ENCODE measurements at regions not wholly inside any gene's neighbourhood (a gene's known extent, or its start where the extent isn't known, plus 50 kb on each side); places are given as distances from the start of the nearest gene placed in this dataset.

GRCh38 chr18:6623278-6623677, 106.2 kb upstream of the ARHGAP28 start:
- no peak for ATAC-seq (ENCODE audit: low FRiP score)
- Histone ChIP-seq H3K4me1 (ENCODE audit: control insufficient read depth in 1 of 2, insufficient read depth in 2 of 2, low read length in 2 of 2) (peaks cover 0 to 2% of the 10 kb centered on the region in 2 donors), H3K9me3 (ENCODE audit: control insufficient read depth, low read length) (no peaks in the 10 kb centered on the region), H3K36me3 (ENCODE audit: control insufficient read depth in 1 of 2, insufficient read depth in 2 of 2, low read length in 1 of 2) (no peaks in the 10 kb centered on the region), H3K4me3 (ENCODE audit: low read length in 2 of 2) (no peak overlapping the region), H3K27me3 (ENCODE audit: control insufficient read depth in 1 of 2, insufficient read depth in 2 of 2, low read length in 1 of 2) (no peaks in the 10 kb centered on the region), H3K27ac (ENCODE audit: low read depth in 1 of 2, low read length in 2 of 2) (no peak overlapping the region)
- no peak for DNase-seq
- intact Hi-C loops (cut with DNase I), result no loop called here
- 73% methylated on average over 2 of the region's 2 CpGs for WGBS, 2 donors

DNA sequence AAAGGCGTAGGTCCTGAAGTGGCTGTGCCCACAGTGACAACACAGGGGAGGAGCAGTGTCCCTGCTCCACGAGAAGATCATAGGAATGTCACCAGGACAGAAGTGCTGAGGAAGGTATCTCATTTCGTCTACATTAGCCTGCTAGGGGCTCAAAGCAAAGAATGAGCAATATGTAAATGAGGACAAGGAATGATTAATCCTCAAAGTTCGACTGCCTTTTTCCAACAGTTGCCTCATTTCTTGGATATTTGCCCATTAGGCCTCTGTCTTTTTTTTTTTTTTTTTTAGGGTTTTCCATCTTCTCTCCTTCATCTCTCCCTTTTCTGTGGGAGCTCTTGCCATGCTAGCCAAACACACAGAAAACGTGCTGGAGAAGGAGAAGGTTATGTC, 105.2 kb upstream of the ARHGAP28 start:
- H3K9me3 ChIP-seq (ENCODE audit: control insufficient read depth, low read length), result no peaks in the 10 kb centered on the region
- no peak overlapping the region for H3K27ac ChIP-seq (ENCODE audit: low read depth in 1 of 2, low read length in 2 of 2)
- intact Hi-C loops (cut with DNase I), result no loop called here
- ATAC-seq (ENCODE audit: low FRiP score), result peak; percentile 57
- no peak for DNase-seq
- H3K4me1 ChIP-seq (ENCODE audit: control insufficient read depth in 1 of 2, insufficient read depth in 2 of 2, low read length in 2 of 2), result peaks cover 0 to 2% of the 10 kb centered on the region in 2 donors
- WGBS, 2 donors, result 28 to 35% methylated on average over 5 of the region's 5 CpGs
- H3K27me3 ChIP-seq (ENCODE audit: control insufficient read depth in 1 of 2, insufficient read depth in 2 of 2, low read length in 1 of 2), result no peaks in the 10 kb centered on the region
- H3K4me3 ChIP-seq (ENCODE audit: low read length in 2 of 2), result no peak overlapping the region
- H3K36me3 ChIP-seq (ENCODE audit: control insufficient read depth in 1 of 2, insufficient read depth in 2 of 2, low read length in 1 of 2), result no peaks in the 10 kb centered on the region

- Histone ChIP-seq H3K4me1 (ENCODE audit: control insufficient read depth in 1 of 2, insufficient read depth in 2 of 2, low read length in 2 of 2) (peaks cover 0 to 2% of the 10 kb centered on the region in 2 donors), H3K27me3 (ENCODE audit: control insufficient read depth in 1 of 2, insufficient read depth in 2 of 2, low read length in 1 of 2) (no peaks in the 10 kb centered on the region), H3K27ac (ENCODE audit: low read depth in 1 of 2, low read length in 2 of 2) (no peak overlapping the region), H3K4me3 (ENCODE audit: low read length in 2 of 2) (no peak overlapping the region), H3K9me3 (ENCODE audit: control insufficient read depth, low read length) (no peaks in the 10 kb centered on the region), H3K36me3 (ENCODE audit: control insufficient read depth in 1 of 2, insufficient read depth in 2 of 2, low read length in 1 of 2) (no peaks in the 10 kb centered on the region)
- WGBS, 2 donors, result 8 to 13% methylated on average over 5 of the region's 5 CpGs
- ATAC-seq (ENCODE audit: low FRiP score), result peak; percentile 34
- intact Hi-C loops (cut with DNase I), result no loop called here
- DNase-seq, result no peak
Measured at GRCh38 chr18:6624661-6625311, 104.7 kb upstream of the ARHGAP28 start.

GRCh38 chr18:6625481-6625880, 104.0 kb upstream of the ARHGAP28 start:
- 55% methylated on average over 3 of the region's 3 CpGs for whole genome bisulfite sequencing, 2 donors
- ATAC-seq (ENCODE audit: low FRiP score) (no peak), DNase-seq (no peak)
- Histone ChIP-seq H3K9me3 (ENCODE audit: control insufficient read depth, low read length) (no peaks in the 10 kb centered on the region), H3K27ac (ENCODE audit: low read depth in 1 of 2, low read length in 2 of 2) (no peak overlapping the region), H3K27me3 (ENCODE audit: control insufficient read depth in 1 of 2, insufficient read depth in 2 of 2, low read length in 1 of 2) (no peaks in the 10 kb centered on the region), H3K4me1 (ENCODE audit: control insufficient read depth in 1 of 2, insufficient read depth in 2 of 2, low read length in 2 of 2) (peaks cover 0 to 2% of the 10 kb centered on the region in 2 donors), H3K4me3 (ENCODE audit: low read length in 2 of 2) (no peak overlapping the region), H3K36me3 (ENCODE audit: control insufficient read depth in 1 of 2, insufficient read depth in 2 of 2, low read length in 1 of 2) (no peaks in the 10 kb centered on the region)
- intact Hi-C loops (cut with DNase I), result no loop called here

DNA sequence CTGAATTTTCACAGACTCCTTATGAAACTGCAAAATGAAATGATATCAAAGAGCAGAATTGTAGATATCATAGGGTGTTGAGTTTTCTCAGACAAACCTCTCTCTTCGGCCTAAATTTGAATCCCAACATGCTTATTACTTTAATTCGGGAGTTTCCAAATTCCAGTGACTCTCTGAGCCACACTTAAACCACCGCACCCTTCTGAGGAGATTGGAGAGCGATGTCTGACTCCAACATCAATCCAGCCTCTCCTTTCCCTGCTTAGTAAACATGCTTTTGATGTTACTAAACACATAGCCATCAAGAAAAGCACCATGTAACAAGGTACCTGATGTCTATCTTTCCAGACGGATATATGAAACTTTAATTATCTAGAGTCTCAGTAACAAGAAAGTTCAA, 103.1 kb upstream of the ARHGAP28 start:
- intact Hi-C loops (cut with DNase I), result no loop called here
- DNase-seq, result no peak
- H3K27me3 ChIP-seq (ENCODE audit: control insufficient read depth in 1 of 2, insufficient read depth in 2 of 2, low read length in 1 of 2), result no peaks in the 10 kb centered on the region
- no peaks in the 10 kb centered on the region for H3K36me3 ChIP-seq (ENCODE audit: control insufficient read depth in 1 of 2, insufficient read depth in 2 of 2, low read length in 1 of 2)
- H3K4me1 ChIP-seq (ENCODE audit: control insufficient read depth in 1 of 2, insufficient read depth in 2 of 2, low read length in 2 of 2), result peaks cover 0 to 2% of the 10 kb centered on the region in 2 donors
- H3K9me3 ChIP-seq (ENCODE audit: control insufficient read depth, low read length), result no peaks in the 10 kb centered on the region
- H3K4me3 ChIP-seq (ENCODE audit: low read length in 2 of 2), result no peak overlapping the region
- no peak for ATAC-seq (ENCODE audit: low FRiP score)
- WGBS, 2 donors, result 75 to 85% methylated on average over 5 of the region's 5 CpGs
- no peak overlapping the region for H3K27ac ChIP-seq (ENCODE audit: low read depth in 1 of 2, low read length in 2 of 2)

GRCh38 chr18:6627645-6628044, 101.9 kb upstream of the ARHGAP28 start:
- ATAC-seq (ENCODE audit: low FRiP score) (no peak), DNase-seq (no peak)
- Histone ChIP-seq H3K4me1 (ENCODE audit: control insufficient read depth in 1 of 2, insufficient read depth in 2 of 2, low read length in 2 of 2) (peaks cover 0 to 2% of the 10 kb centered on the region in 2 donors), H3K9me3 (ENCODE audit: control insufficient read depth, low read length) (no peaks in the 10 kb centered on the region), H3K4me3 (ENCODE audit: low read length in 2 of 2) (no peak overlapping the region), H3K27me3 (ENCODE audit: control insufficient read depth in 1 of 2, insufficient read depth in 2 of 2, low read length in 1 of 2) (no peaks in the 10 kb centered on the region), H3K27ac (ENCODE audit: low read depth in 1 of 2, low read length in 2 of 2) (no peak overlapping the region), H3K36me3 (ENCODE audit: control insufficient read depth in 1 of 2, insufficient read depth in 2 of 2, low read length in 1 of 2) (no peaks in the 10 kb centered on the region)
- intact Hi-C loops (cut with DNase I), result no loop called here
- WGBS, 2 donors, result 64 to 70% methylated on average over 4 of the region's 4 CpGs

DNA sequence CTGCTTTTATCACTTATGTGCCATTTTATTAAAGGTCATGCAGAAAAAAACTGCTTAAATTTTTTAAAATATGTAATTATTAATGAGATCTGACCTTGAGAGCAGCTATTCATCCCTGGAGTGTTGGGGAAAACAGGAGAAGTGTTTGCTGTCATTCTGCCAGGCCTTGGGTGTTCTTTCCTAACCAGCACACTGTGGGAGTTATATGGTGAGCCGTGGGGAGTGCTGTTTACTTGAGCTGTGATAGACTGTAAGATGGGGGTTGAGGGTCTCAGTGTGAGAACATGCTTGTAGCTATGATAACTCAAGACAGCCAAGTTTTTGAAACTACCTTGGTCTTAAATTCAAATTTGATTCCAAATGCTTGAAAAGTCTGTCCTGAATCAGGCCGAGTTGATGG, 101.3 kb upstream of the ARHGAP28 start:
- DNase-seq (no peak), ATAC-seq (ENCODE audit: low FRiP score) (no peak)
- peaks cover 0 to 1% of the 10 kb centered on the region in 2 donors for H3K27me3 ChIP-seq (ENCODE audit: control insufficient read depth in 1 of 2, insufficient read depth in 2 of 2, low read length in 1 of 2)
- H3K36me3 ChIP-seq (ENCODE audit: control insufficient read depth in 1 of 2, insufficient read depth in 2 of 2, low read length in 1 of 2), result no peaks in the 10 kb centered on the region
- H3K4me1 ChIP-seq (ENCODE audit: control insufficient read depth in 1 of 2, insufficient read depth in 2 of 2, low read length in 2 of 2), result peaks cover 0 to 2% of the 10 kb centered on the region in 2 donors
- no peak overlapping the region for H3K27ac ChIP-seq (ENCODE audit: low read depth in 1 of 2, low read length in 2 of 2)
- H3K9me3 ChIP-seq (ENCODE audit: control insufficient read depth, low read length), result no peaks in the 10 kb centered on the region
- 84 to 89% methylated on average over 2 of the region's 2 CpGs for WGBS, 2 donors
- no peak overlapping the region for H3K4me3 ChIP-seq (ENCODE audit: low read length in 2 of 2)
- intact Hi-C loops (cut with DNase I), result no loop called here

GRCh38 chr18:6629635-6630140, 99.8 kb upstream of the ARHGAP28 start:
- intact Hi-C loops (cut with DNase I), result no loop called here
- 89 to 91% methylated on average over 5 of the region's 5 CpGs for WGBS, 2 donors
- no peak for ATAC-seq (ENCODE audit: low FRiP score)
- H3K27ac ChIP-seq (ENCODE audit: low read depth in 1 of 2, low read length in 2 of 2), result no peak overlapping the region
- peaks cover 0 to 1% of the 10 kb centered on the region in 2 donors for H3K27me3 ChIP-seq (ENCODE audit: control insufficient read depth in 1 of 2, insufficient read depth in 2 of 2, low read length in 1 of 2)
- no peak overlapping the region for H3K4me3 ChIP-seq (ENCODE audit: low read length in 2 of 2)
- no peak for DNase-seq
- no peaks in the 10 kb centered on the region for H3K9me3 ChIP-seq (ENCODE audit: control insufficient read depth, low read length)
- H3K36me3 ChIP-seq (ENCODE audit: control insufficient read depth in 1 of 2, insufficient read depth in 2 of 2, low read length in 1 of 2), result no peaks in the 10 kb centered on the region
- H3K4me1 ChIP-seq (ENCODE audit: control insufficient read depth in 1 of 2, insufficient read depth in 2 of 2, low read length in 2 of 2), result peaks cover 0 to 2% of the 10 kb centered on the region in 2 donors

GRCh38 chr18:6633310-6633709, 96.2 kb upstream of the ARHGAP28 start:
- no peak overlapping the region for H3K4me3 ChIP-seq (ENCODE audit: low read length in 2 of 2)
- H3K4me1 ChIP-seq (ENCODE audit: control insufficient read depth in 1 of 2, insufficient read depth in 2 of 2, low read length in 2 of 2), result no peaks in the 10 kb centered on the region
- ATAC-seq (ENCODE audit: low FRiP score) (no peak), DNase-seq (no peak)
- intact Hi-C loops (cut with DNase I), result no loop called here
- H3K27ac ChIP-seq (ENCODE audit: low read depth in 1 of 2, low read length in 2 of 2), result no peak overlapping the region
- H3K9me3 ChIP-seq (ENCODE audit: control insufficient read depth, low read length), result no peaks in the 10 kb centered on the region
- WGBS, 2 donors, result 21 to 26% methylated on average over 3 of the region's 3 CpGs
- H3K27me3 ChIP-seq (ENCODE audit: control insufficient read depth in 1 of 2, insufficient read depth in 2 of 2, low read length in 1 of 2), result peaks cover 0 to 1% of the 10 kb centered on the region in 2 donors
- no peaks in the 10 kb centered on the region for H3K36me3 ChIP-seq (ENCODE audit: control insufficient read depth in 1 of 2, insufficient read depth in 2 of 2, low read length in 1 of 2)

All from aorta (tissue), 5 donors.